Eye (tissue), 1 donor: ENCODE measurements at regions not wholly inside any gene's neighbourhood (a gene's known extent, or its start where the extent isn't known, plus 50 kb on each side); places are given as distances from the start of the nearest gene placed in this dataset.

Source experiments
- DNase-seq: peaks from one replicate; pipeline ENCODE4 v3.0.0-alpha.2; 2015

DNA sequence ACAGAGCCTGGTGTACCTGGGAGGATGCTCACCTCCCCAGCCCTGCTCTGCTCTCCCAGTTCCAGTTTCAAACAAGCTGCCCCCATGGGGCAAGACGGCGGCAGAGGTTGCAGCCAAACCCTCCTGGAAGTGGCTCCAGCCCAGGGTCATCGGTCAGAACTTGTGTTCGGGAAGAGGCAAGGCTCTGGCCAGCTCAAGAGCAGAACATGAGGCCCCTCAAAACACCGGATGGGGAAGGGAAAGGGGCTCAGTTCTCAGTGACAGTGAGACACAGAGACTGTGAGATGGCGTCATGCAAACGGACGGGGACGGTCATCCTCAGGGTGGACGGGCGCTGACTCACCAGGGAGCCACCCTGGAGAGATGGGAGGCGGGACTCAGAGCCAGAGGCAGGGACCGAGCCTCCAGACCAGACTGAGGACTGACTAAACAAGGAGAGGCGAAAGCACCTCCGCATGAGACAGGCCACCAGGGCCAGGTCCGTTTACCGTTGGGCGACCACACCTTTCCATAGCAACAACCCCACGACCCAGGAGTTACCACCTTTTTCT, 63.9 kb upstream of the GALNT9 start:
- no peak for DNase-seq

- no peak for DNase-seq
Observed at GRCh38 chr12:132392389-132393244, 63.2 kb upstream of the GALNT9 start.

GRCh38 chr12:132391326-132392041, 62.1 kb upstream of the GALNT9 start:
- no peak for DNase-seq

GRCh38 chr12:132390287-132391076, 61.1 kb upstream of the GALNT9 start:
- DNase-seq = no peak

DNA sequence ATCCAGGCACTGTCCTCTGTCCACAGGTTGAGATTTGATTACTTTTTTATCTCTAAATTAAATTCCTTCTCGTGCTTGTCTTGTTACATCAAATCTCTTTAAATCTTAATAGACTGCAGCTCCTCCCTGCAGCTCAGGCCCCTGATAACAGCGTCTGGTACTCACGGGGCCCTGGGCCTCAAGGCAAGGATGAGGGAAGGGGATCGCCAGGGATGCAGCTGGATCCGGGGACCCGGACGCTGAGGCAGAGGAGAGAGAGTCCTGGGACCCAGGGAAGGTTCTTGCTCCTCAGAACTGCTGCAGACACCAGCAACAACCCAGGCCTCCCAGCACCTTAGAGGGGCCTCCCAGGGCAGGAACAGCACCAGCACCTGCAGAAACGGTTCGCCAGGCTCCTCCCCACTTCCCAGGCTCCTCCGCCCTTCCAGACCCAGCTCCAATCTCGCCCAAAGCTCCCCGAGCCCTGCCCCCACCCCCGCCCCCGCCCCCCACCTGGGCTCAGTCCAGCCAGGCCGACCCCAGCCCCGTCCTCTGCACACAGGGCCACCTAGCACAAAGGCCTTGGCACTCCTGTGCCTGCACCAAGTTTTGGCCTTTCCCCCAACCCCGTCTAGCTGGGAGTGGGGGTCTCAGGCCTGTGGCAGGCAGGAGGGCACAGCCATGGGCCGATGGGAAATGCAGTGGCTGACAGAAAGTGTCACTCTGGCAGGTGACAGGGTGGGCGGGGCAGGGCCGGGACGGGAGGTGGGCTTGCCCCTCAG, 60.3 kb upstream of the GALNT9 start:
- no peak for DNase-seq

DNA sequence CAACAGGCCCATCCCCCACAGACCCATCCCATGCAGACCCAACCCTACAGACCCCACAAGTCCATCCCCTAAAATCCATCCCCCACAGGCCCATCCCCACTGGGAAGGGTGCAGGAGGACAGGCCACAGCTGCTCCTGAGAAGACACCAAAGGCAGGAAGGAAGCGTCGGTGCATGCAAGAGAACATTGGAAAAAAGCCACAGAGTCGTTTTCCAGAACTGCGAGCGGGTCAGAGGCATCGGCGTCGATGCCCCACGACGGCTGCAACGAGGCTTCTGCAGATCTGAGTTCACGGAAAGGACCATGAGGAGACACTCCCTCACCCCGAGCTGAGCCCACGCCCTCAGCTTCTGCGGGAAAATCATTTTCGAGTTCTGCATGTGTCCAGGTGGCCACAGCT, 59.6 kb upstream of the GALNT9 start:
- no peak for DNase-seq

DNA sequence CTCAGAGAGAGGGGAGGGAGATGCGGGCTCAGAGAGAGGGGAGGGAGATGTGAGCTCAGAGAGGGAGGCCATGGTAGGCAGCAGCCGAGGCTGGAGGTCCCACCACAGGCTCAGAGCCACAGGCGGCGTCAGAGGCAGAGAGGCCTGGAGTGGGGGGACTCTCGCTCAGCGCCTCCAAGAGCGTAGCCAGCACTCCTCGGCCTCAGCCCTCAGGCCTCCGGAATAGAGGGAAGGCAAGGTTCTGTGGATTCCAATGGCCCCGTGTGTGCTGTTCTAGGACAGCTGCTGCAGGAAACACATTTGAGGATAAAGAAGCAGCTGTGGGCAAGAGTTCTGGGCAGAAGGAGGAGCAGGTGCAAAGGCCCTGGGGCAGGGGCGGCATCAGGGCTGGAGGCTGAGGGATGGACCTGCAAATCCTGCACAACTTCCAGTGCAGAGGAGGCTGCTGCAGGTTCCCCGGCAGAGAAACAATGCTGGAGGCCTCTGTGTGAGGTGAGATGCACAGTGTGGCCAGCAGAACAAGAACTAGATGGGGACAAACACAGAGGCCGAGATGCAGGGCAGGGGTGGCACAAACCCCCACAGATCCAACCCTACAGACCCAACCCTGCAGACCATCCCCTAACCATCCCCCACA, 59.1 kb upstream of the GALNT9 start:
- no peak for DNase-seq

- no peak for DNase-seq
Observed at GRCh38 chr12:132386926-132387497, 57.6 kb upstream of the GALNT9 start.

DNA sequence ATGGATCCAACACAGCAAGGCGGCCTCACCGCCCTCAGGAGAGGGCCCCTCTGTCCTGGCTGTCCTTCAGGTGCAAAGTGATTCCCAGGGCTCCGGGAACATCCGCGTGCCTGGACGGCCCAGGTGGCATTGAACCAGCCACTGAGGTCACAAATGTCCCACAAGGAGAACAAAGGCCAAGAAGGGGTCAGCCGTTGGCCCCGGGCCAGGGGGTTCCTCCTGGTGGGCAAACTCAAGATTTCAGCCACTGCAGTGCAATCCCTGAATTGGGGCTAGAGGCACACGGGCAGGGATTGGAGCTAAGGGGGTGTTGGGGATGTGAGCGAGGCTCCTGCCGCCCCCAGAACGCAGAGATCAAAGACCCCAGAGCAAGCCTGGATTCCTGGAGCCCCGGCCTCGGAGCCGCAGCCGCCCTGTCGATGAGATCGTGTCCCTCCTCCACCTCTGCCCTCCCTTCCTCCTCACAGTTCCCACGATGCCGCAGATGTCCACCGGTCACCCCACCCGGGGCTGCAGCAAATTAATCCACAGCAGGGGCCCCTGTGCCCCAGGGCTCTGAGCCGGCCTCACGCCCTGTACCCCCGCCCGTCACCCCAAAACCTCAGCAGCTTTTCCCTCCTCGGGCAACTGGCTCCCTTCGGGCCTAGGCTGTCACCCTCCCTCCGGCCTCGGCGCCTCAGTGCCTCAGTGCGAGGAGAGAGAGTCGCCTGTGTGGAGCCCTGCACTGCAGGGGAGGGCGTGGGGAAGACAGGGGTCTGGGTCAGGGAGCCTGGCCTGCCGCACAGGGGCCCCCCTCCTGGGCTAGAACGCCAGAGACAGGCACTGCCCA, 56.7 kb upstream of the GALNT9 start:
- DNase-seq = no peak

- no peak for DNase-seq
Observed at GRCh38 chr12:132384916-132385774, 55.8 kb upstream of the GALNT9 start.

DNA sequence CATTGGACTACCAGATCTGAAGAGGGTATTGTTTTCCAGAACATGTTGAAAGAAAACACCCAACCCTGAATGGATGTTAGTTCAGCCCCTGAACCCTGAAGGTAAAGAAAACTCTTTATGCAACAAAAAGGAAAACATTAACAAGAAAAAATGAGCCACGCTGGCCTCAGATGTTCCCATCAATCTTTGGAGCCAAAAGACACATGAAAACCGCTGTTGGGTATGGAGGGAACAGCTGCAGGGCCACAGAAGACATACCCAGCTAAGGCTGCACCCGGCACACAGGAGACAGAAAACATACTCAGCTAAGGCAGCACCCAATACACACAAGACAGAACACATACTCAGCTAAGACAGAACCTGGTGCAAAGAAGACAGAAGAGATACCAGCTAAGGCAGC, 51.3 kb upstream of the GALNT9 start:
- no peak for DNase-seq

GRCh38 chr12:132379996-132380395, 50.6 kb upstream of the GALNT9 start:
- no peak for DNase-seq

DNA sequence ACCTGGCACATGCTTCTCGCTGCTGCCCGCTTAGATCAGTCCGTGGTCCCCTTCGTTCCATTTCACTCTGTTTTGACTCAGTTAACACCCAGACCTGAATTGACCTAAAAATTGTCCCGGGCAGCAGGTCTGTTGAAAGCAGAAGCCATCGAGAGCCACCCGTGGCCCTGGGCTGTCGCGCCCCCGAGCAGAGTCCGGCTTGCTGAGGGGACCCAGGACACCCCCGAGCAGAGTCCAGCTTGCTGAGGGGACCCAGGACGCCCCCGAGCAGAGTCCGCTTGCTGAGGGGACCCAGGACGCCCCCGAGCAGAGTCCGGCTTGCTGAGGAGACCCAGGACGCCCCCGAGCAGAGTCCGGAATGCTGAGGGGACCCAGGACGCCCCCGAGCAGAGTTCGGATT, 50.2 kb upstream of the GALNT9 start:
- DNase-seq = no peak
